Neural progenitor cell (in vitro differentiated cells): ENCODE measurements at regions not wholly inside any gene's neighbourhood (a gene's known extent, or its start where the extent isn't known, plus 50 kb on each side); places are given as distances from the start of the nearest gene placed in this dataset.
A peak's percentile ranks its signal among the peaks of the same experiment; 100 is the strongest.

Source experiments
- DNase-seq: peaks from one replicate; pipeline ENCODE4 v3.0.0-alpha.2; 2016; ENCODE audit warnings: low spot score
- H2AFZ ChIP-seq: fragments of 200-600 bp; sonication (generic); replicated peaks from 2 replicates; pipeline ENCODE4 v1.6.1; 2016; ENCODE audit warnings: antibody characterized with exemption
- H3F3A ChIP-seq: fragments of 200-600 bp; sonication (generic); 2 replicates; pipeline ENCODE4 v1.6.1; 2016; ENCODE audit warnings: antibody characterized with exemption, low read depth
- H3K27ac ChIP-seq: fragments of 200-600 bp; sonication (generic); 2 replicates; pipeline ENCODE4 v1.5.1; 2016; ENCODE audit warnings: mild to moderate bottlenecking
- H3K27me3 ChIP-seq: fragments of 200-600 bp; sonication (generic); 2 replicates; pipeline ENCODE4 v1.6.1; 2016; ENCODE audit warnings: mild to moderate bottlenecking, moderate library complexity
- H3K36me3 ChIP-seq: fragments of 200-600 bp; sonication (generic); 2 replicates; pipeline ENCODE4 v1.5.1; 2016
- H3K4me1 ChIP-seq: fragments of 200-600 bp; sonication (generic); 2 replicates; pipeline ENCODE4 v1.6.1; 2016; ENCODE audit warnings: mixed run types
- H3K4me2 ChIP-seq: fragments of 200-600 bp; sonication (generic); 2 replicates; pipeline ENCODE4 v1.6.1; 2016
- H3K4me3 ChIP-seq: fragments of 200-600 bp; sonication (generic); 2 replicates; pipeline ENCODE4 v1.5.1; 2016
- H3K79me2 ChIP-seq: fragments of 200-600 bp; sonication (generic); 2 replicates; pipeline ENCODE4 v1.6.1; 2016; ENCODE audit warnings: low read depth
- H3K9ac ChIP-seq: fragments of 200-600 bp; sonication (generic); 2 replicates; pipeline ENCODE4 v1.6.1; 2016
- H3K9me3 ChIP-seq: fragments of 200-600 bp; sonication (generic); 2 replicates; pipeline ENCODE4 v1.5.1; 2016; ENCODE audit warnings: low read depth
- H4K20me1 ChIP-seq: fragments of 200-600 bp; sonication (generic); 2 replicates; pipeline ENCODE4 v1.6.1; 2016; ENCODE audit warnings: low read depth
- H3K27ac Mint-ChIP-seq: 3 replicates; pipeline ENCODE4 v1.8.0; 2021; ENCODE audit warnings: mixed read lengths
- H3K27me3 Mint-ChIP-seq: 2 replicates; pipeline ENCODE4 v1.8.0; 2022; ENCODE audit warnings: low read depth, mild to moderate bottlenecking, inconsistent platforms, moderate library complexity, mixed read lengths; ENCODE audit not compliant: insufficient read depth
- H3K36me3 Mint-ChIP-seq: 3 replicates; pipeline ENCODE4 v1.8.0; 2021; ENCODE audit warnings: mixed read lengths
- H3K4me1 Mint-ChIP-seq: 3 replicates; pipeline ENCODE4 v1.8.0; 2021; ENCODE audit warnings: mixed read lengths
- H3K4me3 Mint-ChIP-seq: 3 replicates; pipeline ENCODE4 v1.8.0; 2021; ENCODE audit warnings: mild to moderate bottlenecking, moderate library complexity, mixed read lengths
- H3K9me3 Mint-ChIP-seq: 3 replicates; pipeline ENCODE4 v1.8.0; 2020; ENCODE audit warnings: mixed read lengths
- CTCF ChIP-seq: fragments of 200-600 bp; sonication (generic); IDR thresholded peaks from 2 replicates; pipeline ENCODE4 v1.5.1; 2017; ENCODE audit warnings: antibody characterized with exemption, mild to moderate bottlenecking
- EZH2 ChIP-seq: fragments of 200-600 bp; sonication (generic); IDR thresholded peaks from 2 replicates; pipeline ENCODE4 v1.6.1; 2017; ENCODE audit warnings: antibody characterized with exemption, mild to moderate bottlenecking, moderate library complexity
- EZH2phosphoT487 ChIP-seq: fragments of 200-600 bp; sonication (generic); IDR thresholded peaks from 2 replicates; pipeline ENCODE4 v1.6.1; 2017; ENCODE audit warnings: antibody characterized with exemption

GRCh38 chr12:30251546-30251945, 444.1 kb downstream of the IPO8 start:
- no peak overlapping the region for H3K27ac ChIP-seq
- H3K9ac ChIP-seq: no peak overlapping the region
- peak overlapping the region; percentile 59 for H3K27ac Mint-ChIP-seq
- no peak overlapping the region for H3K4me3 Mint-ChIP-seq
- H3F3A ChIP-seq: peaks cover 9% of the 10 kb centered on the region
- peak overlapping the region; percentile 14 for H2AFZ ChIP-seq
- no peaks in the 10 kb centered on the region for H4K20me1 ChIP-seq
- H3K9me3 Mint-ChIP-seq: peaks cover 6% of the 10 kb centered on the region
- H3K36me3 ChIP-seq: no peaks in the 10 kb centered on the region
- no peaks in the 10 kb centered on the region for H3K79me2 ChIP-seq
- peaks cover 8% of the 10 kb centered on the region for H3K4me1 Mint-ChIP-seq
- H3K9me3 ChIP-seq: no peaks in the 10 kb centered on the region
- peak overlapping the region; percentile 31 for H3K4me2 ChIP-seq
- H3K27me3 Mint-ChIP-seq: no peaks in the 10 kb centered on the region
- no peaks in the 10 kb centered on the region for H3K36me3 Mint-ChIP-seq
- peak; percentile 48 for DNase-seq
- no peaks in the 10 kb centered on the region for H3K27me3 ChIP-seq
- H3K4me1 ChIP-seq: peaks cover 13% of the 10 kb centered on the region
- H3K4me3 ChIP-seq: no peak overlapping the region
- TF ChIP-seq EZH2: no peak
- TF ChIP-seq CTCF: no peak
- TF ChIP-seq EZH2phosphoT487: no peak

GRCh38 chr12:30243426-30243825, 452.2 kb downstream of the IPO8 start:
- no peak overlapping the region for H3K4me3 ChIP-seq
- H3K4me3 Mint-ChIP-seq: no peak overlapping the region
- H3K27me3 ChIP-seq: no peaks in the 10 kb centered on the region
- no peaks in the 10 kb centered on the region for H4K20me1 ChIP-seq
- H3K9ac ChIP-seq: no peak overlapping the region
- H3K36me3 ChIP-seq: no peaks in the 10 kb centered on the region
- DNase-seq: no peak
- H3K9me3 Mint-ChIP-seq: no peaks in the 10 kb centered on the region
- TF ChIP-seq CTCF: no peak
- no peak for TF ChIP-seq EZH2
- TF ChIP-seq EZH2phosphoT487: no peak
- no peaks in the 10 kb centered on the region for H3K36me3 Mint-ChIP-seq
- H3F3A ChIP-seq: no peaks in the 10 kb centered on the region
- no peaks in the 10 kb centered on the region for H3K79me2 ChIP-seq
- H2AFZ ChIP-seq: no peak overlapping the region
- no peak overlapping the region for H3K27ac Mint-ChIP-seq
- H3K4me1 Mint-ChIP-seq: no peaks in the 10 kb centered on the region
- no peak overlapping the region for H3K27ac ChIP-seq
- no peak overlapping the region for H3K4me2 ChIP-seq
- H3K4me1 ChIP-seq: no peaks in the 10 kb centered on the region
- peaks cover 2% of the 10 kb centered on the region for H3K27me3 Mint-ChIP-seq
- H3K9me3 ChIP-seq: no peaks in the 10 kb centered on the region

- DNase-seq: no peak
- no peak overlapping the region for H3K4me3 Mint-ChIP-seq
These were observed 435.3 kb upstream of the TMTC1 start for GRCh38 chr12:30219047-30219446.

More at GRCh38 chr12:30219047-30219446, 435.3 kb upstream of the TMTC1 start:
- H3K79me2 ChIP-seq: no peaks in the 10 kb centered on the region
- Mint-ChIP-seq H3K27me3 (no peaks in the 10 kb centered on the region), H3K9me3 (no peaks in the 10 kb centered on the region), H3K4me1 (no peaks in the 10 kb centered on the region), H3K36me3 (no peaks in the 10 kb centered on the region), H3K27ac (no peak overlapping the region)
- no peak overlapping the region for H3K4me3 ChIP-seq
- H4K20me1 ChIP-seq: no peaks in the 10 kb centered on the region
- H3F3A ChIP-seq: no peaks in the 10 kb centered on the region
- H3K27ac ChIP-seq: no peak overlapping the region
- TF ChIP-seq EZH2phosphoT487 (no peak), CTCF (no peak), EZH2 (no peak)
- H3K9ac ChIP-seq: no peak overlapping the region
- no peaks in the 10 kb centered on the region for H3K9me3 ChIP-seq
- H3K4me1 ChIP-seq: no peaks in the 10 kb centered on the region
- H3K4me2 ChIP-seq: no peak overlapping the region
- no peaks in the 10 kb centered on the region for H3K36me3 ChIP-seq
- H3K27me3 ChIP-seq: no peaks in the 10 kb centered on the region
- no peak overlapping the region for H2AFZ ChIP-seq
